ENCODE measurements at regions not wholly inside any gene's neighbourhood (a gene's known extent, or its start where the extent isn't known, plus 50 kb on each side); places are given as distances from the start of the nearest gene placed in this dataset.

GRCh38 chr3:164521644-164522043 is 556.7 kb downstream of the SI start:
- TF ChIP-seq EP300 (IDR thresholded peaks at IDR 0.05) (no peak), SREBF2 (IDR thresholded peaks at IDR 0.05) (no peak), EHMT2 (IDR thresholded peaks at IDR 0.05; ENCODE audit: low read depth) (no peak), USF2 (IDR thresholded peaks at IDR 0.05) (no peak)

Data from A549 (cell line).